ENCODE measurements at regions not wholly inside any gene's neighbourhood (a gene's known extent, or its start where the extent isn't known, plus 50 kb on each side); places are given as distances from the start of the nearest gene placed in this dataset.
"Not testable (repeated sequence)": the region's sequence is repeated elsewhere in the genome, so short reads cannot be mapped to it uniquely, and the experiment has no call there.

- H3K4me3 Mint-ChIP-seq (ENCODE audit: low read depth): no peak overlapping the region
- no peak for DNase-seq (ENCODE audit: low spot score)
- H3K36me3 Mint-ChIP-seq (ENCODE audit: low read depth): no peaks in the 10 kb centered on the region
- H3K9me3 Mint-ChIP-seq: no peaks in the 10 kb centered on the region
- no peak overlapping the region for H3K27ac Mint-ChIP-seq
- no peaks in the 10 kb centered on the region for H3K27me3 Mint-ChIP-seq (ENCODE audit: low read depth)
- H3K4me1 Mint-ChIP-seq (ENCODE audit: low read depth): peaks cover 26% of the 10 kb centered on the region
- intact Hi-C loops (cut with micrococcal nuclease): no loop called here
Observed at GRCh38 chr20:53723621-53724020, 130.0 kb upstream of the ZNF217 start.

GRCh38 chr20:53723045-53723444 is 129.4 kb upstream of the ZNF217 start:
- H3K4me3 Mint-ChIP-seq (ENCODE audit: low read depth): no peak overlapping the region
- no peaks in the 10 kb centered on the region for H3K9me3 Mint-ChIP-seq
- H3K4me1 Mint-ChIP-seq (ENCODE audit: low read depth): peaks cover 22% of the 10 kb centered on the region
- no peak overlapping the region for H3K27ac Mint-ChIP-seq
- H3K27me3 Mint-ChIP-seq (ENCODE audit: low read depth): no peaks in the 10 kb centered on the region
- H3K36me3 Mint-ChIP-seq (ENCODE audit: low read depth): no peaks in the 10 kb centered on the region
- DNase-seq (ENCODE audit: low spot score): no peak
- intact Hi-C loops (cut with micrococcal nuclease): no loop called here

GRCh38 chr20:53722515-53723036 is 128.9 kb upstream of the ZNF217 start:
- Mint-ChIP-seq H3K4me1 (ENCODE audit: low read depth) (peaks cover 19% of the 10 kb centered on the region), H3K9me3 (no peaks in the 10 kb centered on the region), H3K36me3 (ENCODE audit: low read depth) (no peaks in the 10 kb centered on the region), H3K4me3 (ENCODE audit: low read depth) (no peak overlapping the region), H3K27me3 (ENCODE audit: low read depth) (no peaks in the 10 kb centered on the region), H3K27ac (peak overlapping the region; percentile 78)
- intact Hi-C loops (cut with micrococcal nuclease): no loop called here
- no peak for DNase-seq (ENCODE audit: low spot score)

GRCh38 chr20:53721445-53721963 is 127.9 kb upstream of the ZNF217 start:
- intact Hi-C loops (cut with micrococcal nuclease); DNase-seq (ENCODE audit: low spot score); H3K36me3 Mint-ChIP-seq (ENCODE audit: low read depth); H3K4me3 Mint-ChIP-seq (ENCODE audit: low read depth); H3K9me3 Mint-ChIP-seq; H3K27me3 Mint-ChIP-seq (ENCODE audit: low read depth): not testable (repeated sequence)
- H3K4me1 Mint-ChIP-seq (ENCODE audit: low read depth): peaks cover 19% of the 10 kb centered on the region
- H3K27ac Mint-ChIP-seq: peak overlapping the region; percentile 52

GRCh38 chr20:53719171-53719803 is 125.6 kb upstream of the ZNF217 start:
- H3K36me3 Mint-ChIP-seq (ENCODE audit: low read depth); H3K27ac Mint-ChIP-seq; H3K4me3 Mint-ChIP-seq (ENCODE audit: low read depth); DNase-seq (ENCODE audit: low spot score); H3K9me3 Mint-ChIP-seq; H3K27me3 Mint-ChIP-seq (ENCODE audit: low read depth); intact Hi-C loops (cut with micrococcal nuclease): not testable (repeated sequence)
- H3K4me1 Mint-ChIP-seq (ENCODE audit: low read depth): peaks cover 19% of the 10 kb centered on the region

- Mint-ChIP-seq H3K27ac (no peak overlapping the region), H3K9me3 (no peaks in the 10 kb centered on the region), H3K4me3 (ENCODE audit: low read depth) (no peak overlapping the region), H3K4me1 (ENCODE audit: low read depth) (peaks cover 15% of the 10 kb centered on the region), H3K36me3 (ENCODE audit: low read depth) (no peaks in the 10 kb centered on the region), H3K27me3 (ENCODE audit: low read depth) (no peaks in the 10 kb centered on the region)
- intact Hi-C loops (cut with micrococcal nuclease): no loop called here
- DNase-seq (ENCODE audit: low spot score): no peak
Observed at GRCh38 chr20:53718142-53719021, 124.7 kb upstream of the ZNF217 start.

GRCh38 chr20:53716395-53716794 is 122.8 kb upstream of the ZNF217 start:
- no peaks in the 10 kb centered on the region for H3K27me3 Mint-ChIP-seq (ENCODE audit: low read depth)
- peaks cover 10% of the 10 kb centered on the region for H3K4me1 Mint-ChIP-seq (ENCODE audit: low read depth)
- no peaks in the 10 kb centered on the region for H3K9me3 Mint-ChIP-seq
- no peak for DNase-seq (ENCODE audit: low spot score)
- intact Hi-C loops (cut with micrococcal nuclease): no loop called here
- no peak overlapping the region for H3K27ac Mint-ChIP-seq
- no peaks in the 10 kb centered on the region for H3K36me3 Mint-ChIP-seq (ENCODE audit: low read depth)
- no peak overlapping the region for H3K4me3 Mint-ChIP-seq (ENCODE audit: low read depth)

GRCh38 chr20:53714524-53714923 is 120.9 kb upstream of the ZNF217 start:
- no peaks in the 10 kb centered on the region for H3K36me3 Mint-ChIP-seq (ENCODE audit: low read depth)
- H3K4me1 Mint-ChIP-seq (ENCODE audit: low read depth): peaks cover 8% of the 10 kb centered on the region
- no peak overlapping the region for H3K4me3 Mint-ChIP-seq (ENCODE audit: low read depth)
- no peak overlapping the region for H3K27ac Mint-ChIP-seq
- intact Hi-C loops (cut with micrococcal nuclease): no loop called here
- H3K27me3 Mint-ChIP-seq (ENCODE audit: low read depth): no peaks in the 10 kb centered on the region
- DNase-seq (ENCODE audit: low spot score): no peak
- H3K9me3 Mint-ChIP-seq: no peaks in the 10 kb centered on the region

- no peak for DNase-seq (ENCODE audit: low spot score)
- no peak overlapping the region for H3K4me3 Mint-ChIP-seq (ENCODE audit: low read depth)
- no peaks in the 10 kb centered on the region for H3K36me3 Mint-ChIP-seq (ENCODE audit: low read depth)
- no peak overlapping the region for H3K27ac Mint-ChIP-seq
- peaks cover 18% of the 10 kb centered on the region for H3K4me1 Mint-ChIP-seq (ENCODE audit: low read depth)
- intact Hi-C loops (cut with micrococcal nuclease): no loop called here
- no peaks in the 10 kb centered on the region for H3K27me3 Mint-ChIP-seq (ENCODE audit: low read depth)
- no peaks in the 10 kb centered on the region for H3K9me3 Mint-ChIP-seq
Observed at GRCh38 chr20:53713328-53714056, 119.9 kb upstream of the ZNF217 start.

GRCh38 chr20:53712212-53712977 is 118.8 kb upstream of the ZNF217 start:
- Mint-ChIP-seq H3K27me3 (ENCODE audit: low read depth) (no peaks in the 10 kb centered on the region), H3K36me3 (ENCODE audit: low read depth) (no peaks in the 10 kb centered on the region), H3K4me3 (ENCODE audit: low read depth) (no peak overlapping the region), H3K27ac (no peak overlapping the region), H3K9me3 (no peaks in the 10 kb centered on the region), H3K4me1 (ENCODE audit: low read depth) (peaks cover 28% of the 10 kb centered on the region)
- DNase-seq (ENCODE audit: low spot score): no peak
- intact Hi-C loops (cut with micrococcal nuclease): no loop called here

- Mint-ChIP-seq H3K4me1 (ENCODE audit: low read depth) (peaks cover 37% of the 10 kb centered on the region), H3K27ac (peak overlapping the region; percentile 22), H3K36me3 (ENCODE audit: low read depth) (no peaks in the 10 kb centered on the region), H3K9me3 (no peaks in the 10 kb centered on the region), H3K4me3 (ENCODE audit: low read depth) (no peak overlapping the region), H3K27me3 (ENCODE audit: low read depth) (no peaks in the 10 kb centered on the region)
- intact Hi-C loops (cut with micrococcal nuclease): no loop called here
- no peak for DNase-seq (ENCODE audit: low spot score)
Observed at GRCh38 chr20:53711333-53712211, 117.9 kb upstream of the ZNF217 start.
